ENCODE measurements at regions not wholly inside any gene's neighbourhood (a gene's known extent, or its start where the extent isn't known, plus 50 kb on each side); places are given as distances from the start of the nearest gene placed in this dataset.

- H3K9me3 ChIP-seq (ENCODE audit: control insufficient read depth in 2 of 2, insufficient read depth in 1 of 2, low read length in 1 of 2), result no peaks in the 10 kb centered on the region
- H3K27ac ChIP-seq (ENCODE audit: low read depth in 1 of 2, low read length in 1 of 2), result no peak overlapping the region
- H3K4me1 ChIP-seq (ENCODE audit: control insufficient read depth in 2 of 2, insufficient read depth in 2 of 2, low read length in 2 of 2), result no peaks in the 10 kb centered on the region
- no peak overlapping the region for H3K4me3 ChIP-seq (ENCODE audit: low read length in 2 of 2)
- 93% methylated on average over 9 of the region's 9 CpGs for WGBS
- no peak for DNase-seq (ENCODE audit: low read depth in 6 of 9, low spot score in 9 of 9)
- H3K36me3 ChIP-seq (ENCODE audit: control insufficient read depth in 2 of 2, insufficient read depth in 2 of 2, low read length in 1 of 2), result no peaks in the 10 kb centered on the region
- H3K27me3 ChIP-seq (ENCODE audit: control insufficient read depth in 2 of 2, insufficient read depth in 1 of 2, low read length in 1 of 2), result peaks cover 0 to 8% of the 10 kb centered on the region in 2 donors
Measured at GRCh38 chr12:3353621-3354020, 137.4 kb upstream of the PRMT8 start.

- Histone ChIP-seq H3K36me3 (ENCODE audit: control insufficient read depth in 2 of 2, insufficient read depth in 2 of 2, low read length in 1 of 2) (no peaks in the 10 kb centered on the region), H3K9me3 (ENCODE audit: control insufficient read depth in 2 of 2, insufficient read depth in 1 of 2, low read length in 1 of 2) (no peaks in the 10 kb centered on the region), H3K27me3 (ENCODE audit: control insufficient read depth in 2 of 2, insufficient read depth in 1 of 2, low read length in 1 of 2) (peaks cover 0 to 8% of the 10 kb centered on the region in 2 donors), H3K27ac (ENCODE audit: low read depth in 1 of 2, low read length in 1 of 2) (no peak overlapping the region), H3K4me3 (ENCODE audit: low read length in 2 of 2) (no peak overlapping the region), H3K4me1 (ENCODE audit: control insufficient read depth in 2 of 2, insufficient read depth in 2 of 2, low read length in 2 of 2) (no peaks in the 10 kb centered on the region)
- 94% methylated on average over 3 of the region's 3 CpGs for WGBS
- no peak for DNase-seq (ENCODE audit: low read depth in 6 of 9, low spot score in 9 of 9)
Measured at GRCh38 chr12:3354586-3354985, 136.4 kb upstream of the PRMT8 start.

GRCh38 chr12:3355378-3355900 is 135.6 kb upstream of the PRMT8 start:
- Histone ChIP-seq H3K4me1 (ENCODE audit: control insufficient read depth in 2 of 2, insufficient read depth in 2 of 2, low read length in 2 of 2) (no peaks in the 10 kb centered on the region), H3K36me3 (ENCODE audit: control insufficient read depth in 2 of 2, insufficient read depth in 2 of 2, low read length in 1 of 2) (no peaks in the 10 kb centered on the region), H3K27me3 (ENCODE audit: control insufficient read depth in 2 of 2, insufficient read depth in 1 of 2, low read length in 1 of 2) (peaks cover 0 to 8% of the 10 kb centered on the region in 2 donors), H3K9me3 (ENCODE audit: control insufficient read depth in 2 of 2, insufficient read depth in 1 of 2, low read length in 1 of 2) (no peaks in the 10 kb centered on the region), H3K27ac (ENCODE audit: low read depth in 1 of 2, low read length in 1 of 2) (no peak overlapping the region), H3K4me3 (ENCODE audit: low read length in 2 of 2) (no peak overlapping the region)
- WGBS, result 75% methylated on average over 9 of the region's 9 CpGs
- DNase-seq (ENCODE audit: low read depth in 6 of 9, low spot score in 9 of 9), result no peak

GRCh38 chr12:3357950-3358525 is 133.0 kb upstream of the PRMT8 start:
- H3K27me3 ChIP-seq (ENCODE audit: control insufficient read depth in 2 of 2, insufficient read depth in 1 of 2, low read length in 1 of 2), result peaks cover 0 to 14% of the 10 kb centered on the region in 2 donors
- no peak overlapping the region for H3K4me3 ChIP-seq (ENCODE audit: low read length in 2 of 2)
- no peaks in the 10 kb centered on the region for H3K4me1 ChIP-seq (ENCODE audit: control insufficient read depth in 2 of 2, insufficient read depth in 2 of 2, low read length in 2 of 2)
- 90% methylated on average over 8 of the region's 8 CpGs for WGBS
- no peaks in the 10 kb centered on the region for H3K9me3 ChIP-seq (ENCODE audit: control insufficient read depth in 2 of 2, insufficient read depth in 1 of 2, low read length in 1 of 2)
- no peak for DNase-seq (ENCODE audit: low read depth in 6 of 9, low spot score in 9 of 9)
- no peak overlapping the region for H3K27ac ChIP-seq (ENCODE audit: low read depth in 1 of 2, low read length in 1 of 2)
- no peaks in the 10 kb centered on the region for H3K36me3 ChIP-seq (ENCODE audit: control insufficient read depth in 2 of 2, insufficient read depth in 2 of 2, low read length in 1 of 2)

- Histone ChIP-seq H3K9me3 (ENCODE audit: control insufficient read depth in 2 of 2, insufficient read depth in 1 of 2, low read length in 1 of 2) (no peaks in the 10 kb centered on the region), H3K4me1 (ENCODE audit: control insufficient read depth in 2 of 2, insufficient read depth in 2 of 2, low read length in 2 of 2) (no peaks in the 10 kb centered on the region), H3K27ac (ENCODE audit: low read depth in 1 of 2, low read length in 1 of 2) (no peak overlapping the region), H3K4me3 (ENCODE audit: low read length in 2 of 2) (no peak overlapping the region), H3K27me3 (ENCODE audit: control insufficient read depth in 2 of 2, insufficient read depth in 1 of 2, low read length in 1 of 2) (peaks cover 3 to 25% of the 10 kb centered on the region in 2 donors), H3K36me3 (ENCODE audit: control insufficient read depth in 2 of 2, insufficient read depth in 2 of 2, low read length in 1 of 2) (no peaks in the 10 kb centered on the region)
- WGBS, result 94% methylated on average over 2 of the region's 2 CpGs
- DNase-seq (ENCODE audit: low read depth in 6 of 9, low spot score in 9 of 9), result no peak
Measured at GRCh38 chr12:3359478-3359877, 131.5 kb upstream of the PRMT8 start.

GRCh38 chr12:3361146-3361545 is 129.9 kb upstream of the PRMT8 start:
- no peak overlapping the region for H3K4me3 ChIP-seq (ENCODE audit: low read length in 2 of 2)
- no peaks in the 10 kb centered on the region for H3K9me3 ChIP-seq (ENCODE audit: control insufficient read depth in 2 of 2, insufficient read depth in 1 of 2, low read length in 1 of 2)
- H3K27me3 ChIP-seq (ENCODE audit: control insufficient read depth in 2 of 2, insufficient read depth in 1 of 2, low read length in 1 of 2), result peaks cover 15 to 35% of the 10 kb centered on the region in 2 donors
- 92% methylated on average over 6 of the region's 6 CpGs for WGBS
- H3K36me3 ChIP-seq (ENCODE audit: control insufficient read depth in 2 of 2, insufficient read depth in 2 of 2, low read length in 1 of 2), result no peaks in the 10 kb centered on the region
- H3K4me1 ChIP-seq (ENCODE audit: control insufficient read depth in 2 of 2, insufficient read depth in 2 of 2, low read length in 2 of 2), result no peaks in the 10 kb centered on the region
- DNase-seq (ENCODE audit: low read depth in 6 of 9, low spot score in 9 of 9), result no peak
- no peak overlapping the region for H3K27ac ChIP-seq (ENCODE audit: low read depth in 1 of 2, low read length in 1 of 2)

- Histone ChIP-seq H3K27me3 (ENCODE audit: control insufficient read depth in 2 of 2, insufficient read depth in 1 of 2, low read length in 1 of 2) (peaks cover 28 to 51% of the 10 kb centered on the region in 2 donors), H3K4me1 (ENCODE audit: control insufficient read depth in 2 of 2, insufficient read depth in 2 of 2, low read length in 2 of 2) (no peaks in the 10 kb centered on the region), H3K4me3 (ENCODE audit: low read length in 2 of 2) (no peak overlapping the region), H3K9me3 (ENCODE audit: control insufficient read depth in 2 of 2, insufficient read depth in 1 of 2, low read length in 1 of 2) (no peaks in the 10 kb centered on the region), H3K36me3 (ENCODE audit: control insufficient read depth in 2 of 2, insufficient read depth in 2 of 2, low read length in 1 of 2) (no peaks in the 10 kb centered on the region), H3K27ac (ENCODE audit: low read depth in 1 of 2, low read length in 1 of 2) (no peak overlapping the region)
- DNase-seq (ENCODE audit: low read depth in 6 of 9, low spot score in 9 of 9), result no peak
- 90% methylated on average over 6 of the region's 6 CpGs for WGBS
Measured at GRCh38 chr12:3362737-3363136, 128.3 kb upstream of the PRMT8 start.

GRCh38 chr12:3363608-3364007 is 127.4 kb upstream of the PRMT8 start:
- Histone ChIP-seq H3K27ac (ENCODE audit: low read depth in 1 of 2, low read length in 1 of 2) (no peak overlapping the region), H3K9me3 (ENCODE audit: control insufficient read depth in 2 of 2, insufficient read depth in 1 of 2, low read length in 1 of 2) (peaks cover 0 to 1% of the 10 kb centered on the region in 2 donors), H3K4me1 (ENCODE audit: control insufficient read depth in 2 of 2, insufficient read depth in 2 of 2, low read length in 2 of 2) (no peaks in the 10 kb centered on the region), H3K4me3 (ENCODE audit: low read length in 2 of 2) (no peak overlapping the region), H3K27me3 (ENCODE audit: control insufficient read depth in 2 of 2, insufficient read depth in 1 of 2, low read length in 1 of 2) (peaks cover 33 to 56% of the 10 kb centered on the region in 2 donors), H3K36me3 (ENCODE audit: control insufficient read depth in 2 of 2, insufficient read depth in 2 of 2, low read length in 1 of 2) (no peaks in the 10 kb centered on the region)
- 46% methylated on average over 9 of the region's 9 CpGs for WGBS
- DNase-seq (ENCODE audit: low read depth in 6 of 9, low spot score in 9 of 9), result peak in 1 of 9 donors; percentile 13

- Histone ChIP-seq H3K27ac (ENCODE audit: low read depth in 1 of 2, low read length in 1 of 2) (no peak overlapping the region), H3K27me3 (ENCODE audit: control insufficient read depth in 2 of 2, insufficient read depth in 1 of 2, low read length in 1 of 2) (peaks cover 33 to 56% of the 10 kb centered on the region in 2 donors), H3K4me1 (ENCODE audit: control insufficient read depth in 2 of 2, insufficient read depth in 2 of 2, low read length in 2 of 2) (no peaks in the 10 kb centered on the region), H3K4me3 (ENCODE audit: low read length in 2 of 2) (no peak overlapping the region), H3K36me3 (ENCODE audit: control insufficient read depth in 2 of 2, insufficient read depth in 2 of 2, low read length in 1 of 2) (no peaks in the 10 kb centered on the region), H3K9me3 (ENCODE audit: control insufficient read depth in 2 of 2, insufficient read depth in 1 of 2, low read length in 1 of 2) (peaks cover 0 to 1% of the 10 kb centered on the region in 2 donors)
- DNase-seq (ENCODE audit: low read depth in 6 of 9, low spot score in 9 of 9), result no peak
- 95% methylated on average over 5 of the region's 5 CpGs for WGBS
Measured at GRCh38 chr12:3364226-3364625, 126.8 kb upstream of the PRMT8 start.
